Activated naive CD4-positive, alpha-beta T cell treated with anti-CD3 and anti-CD28 coated beads, Interleukin-2, amount 10 ng/mL, durations not matched to agents 7 days and 5 days (primary cell): ENCODE measurements at regions not wholly inside any gene's neighbourhood (a gene's known extent, or its start where the extent isn't known, plus 50 kb on each side); places are given as distances from the start of the nearest gene placed in this dataset.

ENCODE experiments used
- CTCF ChIA-PET: fragments of 350-600 bp; sonication (Branson Sonifier 250); formaldehyde crosslinking; loops from one replicate; lab custom pipeline; 2021; ENCODE audit warnings: antibody characterized with exemption; lab: Charles Lee
- DNase-seq: peaks from one replicate; pipeline ENCODE4 v3.0.0-alpha.2; 2020
- H3K27ac Mint-ChIP-seq: one replicate; pipeline ENCODE4 v1.8.0; 2021; ENCODE audit warnings: mild to moderate bottlenecking, moderate library complexity, mixed read lengths
- H3K27me3 Mint-ChIP-seq: one replicate; pipeline ENCODE4 v1.8.0; 2021; ENCODE audit warnings: mild to moderate bottlenecking, mixed read lengths
- H3K36me3 Mint-ChIP-seq: one replicate; pipeline ENCODE4 v1.8.0; 2021; ENCODE audit warnings: mixed read lengths
- H3K4me1 Mint-ChIP-seq: one replicate; pipeline ENCODE4 v1.8.0; 2021; ENCODE audit warnings: mixed read lengths
- H3K4me3 Mint-ChIP-seq: one replicate; pipeline ENCODE4 v1.8.0; 2021; ENCODE audit warnings: mild to moderate bottlenecking, moderate library complexity, mixed read lengths
- H3K9me3 Mint-ChIP-seq: one replicate; pipeline ENCODE4 v1.8.0; 2021; ENCODE audit warnings: mixed read lengths

DNA sequence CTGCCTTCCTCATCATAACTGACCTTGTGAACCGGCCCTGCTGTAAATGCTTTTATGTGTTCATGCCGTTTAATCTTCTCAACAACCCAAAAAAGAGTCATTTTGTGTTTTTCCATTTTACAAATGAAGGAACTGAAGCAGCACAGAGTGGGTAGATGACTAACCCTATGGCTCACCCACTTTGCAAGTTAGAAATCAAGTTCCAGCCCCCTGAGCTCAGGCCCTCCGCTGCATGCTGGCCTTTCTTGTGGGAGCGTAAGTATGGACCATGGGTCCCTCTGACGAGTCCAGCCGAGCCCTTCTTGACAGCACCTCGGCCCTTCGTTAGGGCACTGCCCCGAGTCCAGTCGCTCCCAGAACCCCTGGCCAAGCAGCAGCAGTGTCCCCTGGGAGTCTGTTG, 194.6 kb downstream of the GLI2 start:
- H3K36me3 Mint-ChIP-seq = no peaks in the 10 kb centered on the region
- no peaks in the 10 kb centered on the region for H3K27me3 Mint-ChIP-seq
- no peaks in the 10 kb centered on the region for H3K4me1 Mint-ChIP-seq
- no peak overlapping the region for H3K27ac Mint-ChIP-seq
- H3K9me3 Mint-ChIP-seq = no peaks in the 10 kb centered on the region
- H3K4me3 Mint-ChIP-seq = no peak overlapping the region
- CTCF ChIA-PET = no interaction called here
- no peak for DNase-seq

DNA sequence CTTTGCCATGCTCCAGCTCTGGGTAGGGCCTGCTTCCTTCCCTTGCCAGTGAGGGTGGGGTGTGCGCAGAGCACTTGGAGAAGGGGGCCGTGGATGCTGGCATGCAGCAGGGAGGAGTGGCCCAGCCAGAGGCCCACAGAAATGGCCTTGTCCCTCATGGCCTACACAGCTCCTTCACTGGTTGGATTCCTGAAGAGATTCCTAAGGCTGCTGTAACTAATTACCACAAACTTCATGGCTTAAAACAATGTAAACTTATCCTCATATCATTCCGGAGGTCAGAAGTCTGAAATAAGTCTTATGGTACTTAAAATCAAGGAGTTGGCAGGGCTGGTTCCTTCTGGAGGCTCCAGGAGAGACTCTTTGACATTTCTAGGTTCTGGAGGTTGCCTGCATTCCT, 195.2 kb downstream of the GLI2 start:
- no peaks in the 10 kb centered on the region for H3K36me3 Mint-ChIP-seq
- no peaks in the 10 kb centered on the region for H3K27me3 Mint-ChIP-seq
- H3K9me3 Mint-ChIP-seq = no peaks in the 10 kb centered on the region
- DNase-seq = no peak
- no peak overlapping the region for H3K27ac Mint-ChIP-seq
- H3K4me1 Mint-ChIP-seq = no peaks in the 10 kb centered on the region
- CTCF ChIA-PET = no interaction called here
- H3K4me3 Mint-ChIP-seq = no peak overlapping the region

DNA sequence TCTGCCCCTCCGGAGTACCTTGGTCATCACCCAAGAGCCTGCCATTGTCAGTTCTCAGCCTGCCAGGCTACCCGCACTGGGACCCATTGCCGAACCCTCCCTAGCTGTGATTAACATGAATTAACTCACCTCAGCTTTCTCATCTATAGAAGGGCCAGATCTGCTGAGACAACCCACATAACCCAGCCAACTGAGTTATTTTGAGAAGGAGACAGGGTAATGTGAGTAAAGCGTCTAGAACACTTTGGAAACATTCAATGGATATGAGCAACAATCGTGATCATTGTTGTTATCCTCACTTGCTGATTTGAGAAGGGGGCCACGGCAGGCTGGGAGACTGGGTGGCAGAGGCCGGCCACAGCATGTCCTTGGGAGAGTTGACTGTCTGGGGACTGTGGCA, 196.8 kb downstream of the GLI2 start:
- Mint-ChIP-seq H3K27ac (no peak overlapping the region), H3K4me3 (no peak overlapping the region), H3K4me1 (no peaks in the 10 kb centered on the region), H3K27me3 (no peaks in the 10 kb centered on the region), H3K36me3 (no peaks in the 10 kb centered on the region), H3K9me3 (no peaks in the 10 kb centered on the region)
- no peak for DNase-seq
- CTCF ChIA-PET = no interaction called here

DNA sequence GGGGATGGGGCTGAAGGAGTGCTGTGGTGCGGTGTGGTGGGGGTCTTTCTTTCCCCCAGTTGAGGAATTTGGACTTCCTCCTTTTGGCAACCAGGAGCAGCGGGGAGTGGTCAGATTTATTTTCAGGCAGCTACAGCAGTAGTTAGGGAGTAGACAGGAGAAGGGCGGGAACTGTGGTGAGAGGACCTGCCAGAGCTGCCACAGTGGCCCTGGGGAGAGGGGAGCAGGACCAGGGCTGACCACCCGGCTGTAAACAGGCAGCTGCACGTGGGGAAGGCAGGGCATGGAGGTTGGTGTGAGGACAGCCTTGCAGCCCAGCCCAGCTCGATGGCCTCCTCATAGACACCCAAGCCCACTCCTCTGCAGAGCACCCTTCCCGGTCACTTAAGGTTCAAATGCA, 197.2 kb downstream of the GLI2 start:
- no peak overlapping the region for H3K27ac Mint-ChIP-seq
- no peaks in the 10 kb centered on the region for H3K27me3 Mint-ChIP-seq
- CTCF ChIA-PET = no interaction called here
- H3K4me1 Mint-ChIP-seq = no peaks in the 10 kb centered on the region
- DNase-seq = no peak
- H3K4me3 Mint-ChIP-seq = no peak overlapping the region
- H3K36me3 Mint-ChIP-seq = no peaks in the 10 kb centered on the region
- no peaks in the 10 kb centered on the region for H3K9me3 Mint-ChIP-seq

GRCh38 chr2:120933693-120934573, 198.3 kb downstream of the GLI2 start:
- Mint-ChIP-seq H3K36me3 (no peaks in the 10 kb centered on the region), H3K4me3 (no peak overlapping the region), H3K27me3 (no peaks in the 10 kb centered on the region), H3K9me3 (no peaks in the 10 kb centered on the region), H3K4me1 (no peaks in the 10 kb centered on the region), H3K27ac (no peak overlapping the region)
- CTCF ChIA-PET = no interaction called here
- no peak for DNase-seq

DNA sequence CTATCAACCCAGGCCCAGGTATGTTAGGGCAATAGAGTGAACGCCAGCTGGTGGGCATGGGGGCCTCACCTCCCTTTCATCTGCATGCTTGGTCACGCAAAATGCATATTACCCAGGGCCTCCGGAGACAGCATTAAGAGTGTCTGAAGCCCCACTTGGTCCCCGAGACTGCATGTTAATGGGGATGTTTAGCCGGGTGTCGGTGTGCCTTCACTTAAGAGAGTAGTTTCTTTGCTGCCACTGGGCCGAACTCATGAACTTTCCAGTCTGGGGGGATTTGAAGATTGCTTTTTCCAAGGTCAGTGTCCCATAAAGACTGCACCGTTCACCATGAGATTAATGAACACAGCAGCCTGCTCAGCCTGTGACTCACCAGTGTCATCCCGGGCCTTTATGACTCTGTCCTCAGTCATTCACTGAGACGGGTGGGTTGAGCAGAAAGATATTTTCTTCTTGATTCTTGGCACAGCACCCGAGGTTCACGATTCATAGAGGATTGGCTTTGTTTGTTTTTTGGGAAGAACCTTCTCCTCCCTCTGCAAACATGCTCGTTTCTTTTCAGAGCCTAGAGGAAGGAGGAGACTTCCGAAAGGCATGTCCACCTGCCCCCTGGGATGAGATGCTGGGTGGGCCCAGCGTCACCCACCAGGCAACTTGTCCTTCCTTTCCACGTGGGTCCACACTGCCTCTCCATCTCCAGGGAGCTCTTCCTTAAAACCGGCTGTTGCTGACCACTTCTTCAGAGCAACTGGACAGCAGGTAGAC, 199.1 kb downstream of the GLI2 start:
- no peak for DNase-seq
- Mint-ChIP-seq H3K4me1 (no peaks in the 10 kb centered on the region), H3K36me3 (no peaks in the 10 kb centered on the region), H3K4me3 (no peak overlapping the region), H3K27me3 (no peaks in the 10 kb centered on the region), H3K27ac (no peak overlapping the region), H3K9me3 (no peaks in the 10 kb centered on the region)
- CTCF ChIA-PET = no interaction called here

GRCh38 chr2:120935339-120936313, 200.0 kb downstream of the GLI2 start:
- no peaks in the 10 kb centered on the region for H3K4me1 Mint-ChIP-seq

GRCh38 chr2:120936476-120937334, 201.0 kb downstream of the GLI2 start:
- H3K27ac Mint-ChIP-seq = no peak overlapping the region
- no peak overlapping the region for H3K4me3 Mint-ChIP-seq
- H3K9me3 Mint-ChIP-seq = no peaks in the 10 kb centered on the region
- H3K4me1 Mint-ChIP-seq = no peaks in the 10 kb centered on the region
- H3K36me3 Mint-ChIP-seq = no peaks in the 10 kb centered on the region
- CTCF ChIA-PET = no interaction called here
- H3K27me3 Mint-ChIP-seq = no peaks in the 10 kb centered on the region
- DNase-seq = no peak

More at GRCh38 chr2:120935339-120936313, 200.0 kb downstream of the GLI2 start:
- CTCF ChIA-PET = no interaction called here
- Mint-ChIP-seq H3K27ac (no peak overlapping the region), H3K27me3 (no peaks in the 10 kb centered on the region), H3K4me3 (no peak overlapping the region), H3K9me3 (no peaks in the 10 kb centered on the region), H3K36me3 (no peaks in the 10 kb centered on the region)
- no peak for DNase-seq

- no peak for DNase-seq
- H3K36me3 Mint-ChIP-seq = no peaks in the 10 kb centered on the region
- H3K27me3 Mint-ChIP-seq = no peaks in the 10 kb centered on the region
- H3K4me3 Mint-ChIP-seq = no peak overlapping the region
- no peak overlapping the region for H3K27ac Mint-ChIP-seq
- CTCF ChIA-PET = no interaction called here
- no peaks in the 10 kb centered on the region for H3K9me3 Mint-ChIP-seq
- H3K4me1 Mint-ChIP-seq = no peaks in the 10 kb centered on the region
These were observed 202.0 kb downstream of the GLI2 start for GRCh38 chr2:120937686-120938044.

DNA sequence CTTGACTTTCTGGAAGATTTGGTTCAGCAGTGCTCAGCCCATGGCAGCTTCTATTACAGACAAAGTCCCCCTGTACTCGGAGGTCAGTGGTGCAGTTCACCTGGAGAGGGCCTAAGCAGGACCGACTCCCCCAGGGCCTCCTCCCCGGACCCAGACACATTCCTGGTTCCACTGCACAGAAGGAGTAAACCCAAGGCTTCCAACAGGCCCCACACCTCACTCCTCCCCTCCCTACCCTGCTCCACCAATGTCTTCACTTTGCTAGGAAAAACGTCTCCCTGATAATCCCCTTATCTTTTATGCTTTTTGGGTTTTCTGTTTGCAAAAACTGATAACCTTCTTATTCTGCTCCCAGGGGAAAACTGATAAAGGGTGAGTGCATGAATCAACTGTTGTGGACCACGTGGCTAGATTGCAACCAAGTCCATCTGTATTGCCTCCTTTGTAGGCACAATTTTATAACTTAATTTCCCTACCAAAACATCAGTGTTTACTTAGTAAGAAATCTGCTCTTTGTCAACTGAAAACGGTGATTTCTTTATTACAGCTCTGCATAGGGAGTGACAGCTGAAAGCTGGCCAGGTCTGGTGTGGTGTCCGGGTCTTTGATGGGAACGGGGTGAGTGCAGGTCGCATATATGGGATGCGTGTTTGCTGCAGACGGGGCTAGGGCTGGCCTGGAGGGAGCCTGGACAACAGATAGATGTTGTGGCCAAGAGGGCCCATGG, 202.5 kb downstream of the GLI2 start:
- no peak overlapping the region for H3K4me3 Mint-ChIP-seq
- DNase-seq = no peak
- CTCF ChIA-PET = no interaction called here
- no peak overlapping the region for H3K27ac Mint-ChIP-seq
- H3K4me1 Mint-ChIP-seq = no peaks in the 10 kb centered on the region
- H3K27me3 Mint-ChIP-seq = no peaks in the 10 kb centered on the region
- no peaks in the 10 kb centered on the region for H3K36me3 Mint-ChIP-seq
- H3K9me3 Mint-ChIP-seq = no peaks in the 10 kb centered on the region

GRCh38 chr2:120939595-120940318, 204.1 kb downstream of the GLI2 start:
- Mint-ChIP-seq H3K27ac (no peak overlapping the region), H3K4me3 (no peak overlapping the region)

DNA sequence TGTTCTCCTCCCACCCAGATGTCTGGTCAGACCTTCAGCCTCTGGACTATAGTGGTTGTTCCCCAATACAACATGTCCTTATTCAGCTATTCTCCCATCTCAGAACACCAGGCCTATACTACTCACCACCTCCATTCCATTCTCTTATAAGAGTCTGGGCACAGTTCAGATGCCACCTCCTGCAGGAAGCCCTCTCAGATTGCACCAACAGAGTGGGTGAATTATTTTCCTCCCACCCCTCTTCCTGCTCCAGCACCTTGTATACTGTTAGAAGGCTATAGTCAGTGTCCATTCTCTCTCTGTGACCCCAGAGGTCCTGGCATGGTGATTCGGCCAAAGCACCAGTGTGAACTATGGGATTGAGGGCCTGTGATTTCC, 204.6 kb downstream of the GLI2 start:
- no peak for DNase-seq
- CTCF ChIA-PET = no interaction called here
- H3K4me3 Mint-ChIP-seq = no peak overlapping the region

More at GRCh38 chr2:120939595-120940318, 204.1 kb downstream of the GLI2 start:
- CTCF ChIA-PET = no interaction called here
- DNase-seq = no peak
- H3K36me3 Mint-ChIP-seq = no peaks in the 10 kb centered on the region
- no peaks in the 10 kb centered on the region for H3K27me3 Mint-ChIP-seq
- H3K9me3 Mint-ChIP-seq = no peaks in the 10 kb centered on the region
- no peaks in the 10 kb centered on the region for H3K4me1 Mint-ChIP-seq

More for the DNA sequence above, 204.6 kb downstream of the GLI2 start:
- Mint-ChIP-seq H3K27ac (no peak overlapping the region), H3K36me3 (no peaks in the 10 kb centered on the region), H3K27me3 (no peaks in the 10 kb centered on the region), H3K9me3 (no peaks in the 10 kb centered on the region), H3K4me1 (no peaks in the 10 kb centered on the region)
